ENCODE measurements at regions not wholly inside any gene's neighbourhood (a gene's known extent, or its start where the extent isn't known, plus 50 kb on each side); places are given as distances from the start of the nearest gene placed in this dataset.

DNA sequence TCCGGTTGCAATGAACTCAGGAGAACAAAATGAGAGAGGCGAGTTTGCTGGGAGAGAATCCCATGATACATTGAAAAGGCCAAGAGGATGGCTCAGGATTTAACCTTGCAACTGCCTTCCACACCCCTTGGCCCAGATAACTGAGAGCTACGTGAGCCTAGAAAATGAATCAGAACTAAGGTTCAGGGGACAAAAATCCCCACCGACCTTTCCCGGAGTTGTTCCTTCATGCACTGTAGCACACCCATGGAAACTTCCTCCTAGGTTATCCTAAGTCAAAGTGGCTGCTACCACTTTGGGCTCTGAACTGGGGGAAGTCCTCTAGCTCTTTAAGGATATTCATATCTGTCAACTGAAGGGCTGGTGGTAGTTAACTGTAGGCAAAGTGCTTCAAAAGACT, 58.3 kb upstream of the SLC4A7 start:
- H3K9me3 ChIP-seq (ENCODE audit: control insufficient read depth, insufficient read depth, low read depth, low read length), result no peaks in the 10 kb centered on the region
- peak; percentile 57 for ATAC-seq
- POLR2A ChIA-PET, result interaction anchor here (0.5 kb wide), 1 partner anchor 28 kb away, joined by 5 read pairs; no protein-coding TSS in a partner anchor
- H3K4me1 ChIP-seq (ENCODE audit: control insufficient read depth, insufficient read depth, low read length), result peaks cover 8% of the 10 kb centered on the region; the same call in 1 of the 2 replicates
- no peaks in the 10 kb centered on the region for H3K36me3 ChIP-seq (ENCODE audit: control insufficient read depth, insufficient read depth, low read length)
- H3K4me3 ChIP-seq (ENCODE audit: low read depth in 2 of 2, low read length in 2 of 2), result no peak overlapping the region
- intact Hi-C loops (cut with micrococcal nuclease; ENCODE audit: unreplicated experiment), result no loop called here
- H3K27ac ChIP-seq (ENCODE audit: low read length), result peak overlapping the region; percentile 72; the same call in 1 of the 2 replicates
- TF ChIP-seq TCF7L2 (IDR thresholded peaks at IDR 0.05; ENCODE audit: low read depth, low read length) (no peak), POLR2AphosphoS5 (IDR thresholded peaks at IDR 0.05; ENCODE audit: low read depth, low read length) (no peak), SIN3A (IDR thresholded peaks at IDR 0.05; ENCODE audit: borderline replicate concordance, insufficient read depth, low read depth, low read length) (no peak)
- TF ChIP-seq, protein P1, sequence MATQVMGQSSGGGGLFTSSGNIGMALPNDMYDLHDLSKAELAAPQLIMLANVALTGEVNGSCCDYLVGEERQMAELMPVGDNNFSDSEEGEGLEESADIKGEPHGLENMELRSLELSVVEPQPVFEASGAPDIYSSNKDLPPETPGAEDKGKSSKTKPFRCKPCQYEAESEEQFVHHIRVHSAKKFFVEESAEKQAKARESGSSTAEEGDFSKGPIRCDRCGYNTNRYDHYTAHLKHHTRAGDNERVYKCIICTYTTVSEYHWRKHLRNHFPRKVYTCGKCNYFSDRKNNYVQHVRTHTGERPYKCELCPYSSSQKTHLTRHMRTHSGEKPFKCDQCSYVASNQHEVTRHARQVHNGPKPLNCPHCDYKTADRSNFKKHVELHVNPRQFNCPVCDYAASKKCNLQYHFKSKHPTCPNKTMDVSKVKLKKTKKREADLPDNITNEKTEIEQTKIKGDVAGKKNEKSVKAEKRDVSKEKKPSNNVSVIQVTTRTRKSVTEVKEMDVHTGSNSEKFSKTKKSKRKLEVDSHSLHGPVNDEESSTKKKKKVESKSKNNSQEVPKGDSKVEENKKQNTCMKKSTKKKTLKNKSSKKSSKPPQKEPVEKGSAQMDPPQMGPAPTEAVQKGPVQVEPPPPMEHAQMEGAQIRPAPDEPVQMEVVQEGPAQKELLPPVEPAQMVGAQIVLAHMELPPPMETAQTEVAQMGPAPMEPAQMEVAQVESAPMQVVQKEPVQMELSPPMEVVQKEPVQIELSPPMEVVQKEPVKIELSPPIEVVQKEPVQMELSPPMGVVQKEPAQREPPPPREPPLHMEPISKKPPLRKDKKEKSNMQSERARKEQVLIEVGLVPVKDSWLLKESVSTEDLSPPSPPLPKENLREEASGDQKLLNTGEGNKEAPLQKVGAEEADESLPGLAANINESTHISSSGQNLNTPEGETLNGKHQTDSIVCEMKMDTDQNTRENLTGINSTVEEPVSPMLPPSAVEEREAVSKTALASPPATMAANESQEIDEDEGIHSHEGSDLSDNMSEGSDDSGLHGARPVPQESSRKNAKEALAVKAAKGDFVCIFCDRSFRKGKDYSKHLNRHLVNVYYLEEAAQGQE (IDR thresholded peaks at IDR 0.05; ENCODE audit: insufficient read depth in 1 of 2, low read depth in 2 of 2, low read length in 1 of 2), result no peak
- TF ChIP-seq, protein P2, sequence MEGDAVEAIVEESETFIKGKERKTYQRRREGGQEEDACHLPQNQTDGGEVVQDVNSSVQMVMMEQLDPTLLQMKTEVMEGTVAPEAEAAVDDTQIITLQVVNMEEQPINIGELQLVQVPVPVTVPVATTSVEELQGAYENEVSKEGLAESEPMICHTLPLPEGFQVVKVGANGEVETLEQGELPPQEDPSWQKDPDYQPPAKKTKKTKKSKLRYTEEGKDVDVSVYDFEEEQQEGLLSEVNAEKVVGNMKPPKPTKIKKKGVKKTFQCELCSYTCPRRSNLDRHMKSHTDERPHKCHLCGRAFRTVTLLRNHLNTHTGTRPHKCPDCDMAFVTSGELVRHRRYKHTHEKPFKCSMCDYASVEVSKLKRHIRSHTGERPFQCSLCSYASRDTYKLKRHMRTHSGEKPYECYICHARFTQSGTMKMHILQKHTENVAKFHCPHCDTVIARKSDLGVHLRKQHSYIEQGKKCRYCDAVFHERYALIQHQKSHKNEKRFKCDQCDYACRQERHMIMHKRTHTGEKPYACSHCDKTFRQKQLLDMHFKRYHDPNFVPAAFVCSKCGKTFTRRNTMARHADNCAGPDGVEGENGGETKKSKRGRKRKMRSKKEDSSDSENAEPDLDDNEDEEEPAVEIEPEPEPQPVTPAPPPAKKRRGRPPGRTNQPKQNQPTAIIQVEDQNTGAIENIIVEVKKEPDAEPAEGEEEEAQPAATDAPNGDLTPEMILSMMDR (IDR thresholded peaks at IDR 0.05), result no peak
- no peaks in the 10 kb centered on the region for H3K27me3 ChIP-seq (ENCODE audit: control insufficient read depth, insufficient read depth, low read length)
- in situ Hi-C loops (cut with HindIII; ENCODE audit: low pct_unique_long_range_greater_than_20kb, low sequenced_read_pairs), result no loop called here
- BruUV-seq (replicated peaks), result no TSS peak
- CTCF ChIA-PET, result no interaction called here
- no peak for DNase-seq (ENCODE audit: low read depth, low spot score)

DNA sequence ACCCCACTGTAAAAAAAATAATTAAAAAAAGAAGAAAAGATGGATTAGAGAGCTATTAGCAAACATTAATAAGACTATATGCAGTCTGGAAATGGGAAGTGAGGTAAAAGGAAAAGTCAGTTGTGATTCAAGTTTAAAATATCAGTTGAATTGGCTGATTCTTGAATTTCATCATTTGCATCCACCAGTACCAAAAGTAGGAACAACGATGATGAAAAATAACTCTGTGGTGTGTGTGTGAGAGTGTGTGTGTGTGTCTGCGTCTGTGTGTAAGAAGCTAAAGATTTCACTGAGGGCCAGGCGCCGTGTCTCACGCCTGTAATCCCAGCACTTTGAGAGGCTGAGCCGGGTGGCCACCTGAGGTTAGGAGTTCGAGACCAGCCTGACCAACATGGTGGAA, 56.0 kb upstream of the SLC4A7 start:
- Histone ChIP-seq H3K9me3 (ENCODE audit: control insufficient read depth, insufficient read depth, low read depth, low read length) (no peaks in the 10 kb centered on the region), H3K27me3 (ENCODE audit: control insufficient read depth, insufficient read depth, low read length) (no peaks in the 10 kb centered on the region), H3K4me1 (ENCODE audit: control insufficient read depth, insufficient read depth, low read length) (peaks cover 22% of the 10 kb centered on the region), H3K36me3 (ENCODE audit: control insufficient read depth, insufficient read depth, low read length) (no peaks in the 10 kb centered on the region), H3K27ac (ENCODE audit: low read length) (peak overlapping the region; percentile 77; the same call in 1 of the 2 replicates), H3K4me3 (ENCODE audit: low read depth in 2 of 2, low read length in 2 of 2) (no peak overlapping the region)
- no peak for DNase-seq (ENCODE audit: low read depth, low spot score)
- intact Hi-C loops (cut with micrococcal nuclease; ENCODE audit: unreplicated experiment), result no loop called here
- ATAC-seq, result no peak
- ChIA-PET POLR2A (no interaction called here), CTCF (no interaction called here)
- no TSS peak for BruUV-seq (replicated peaks)
- no peak for TF ChIP-seq TCF7L2 (IDR thresholded peaks at IDR 0.05; ENCODE audit: low read depth, low read length)
- TF ChIP-seq, protein P2 (IDR thresholded peaks at IDR 0.05), result no peak
- TF ChIP-seq, protein P1 (IDR thresholded peaks at IDR 0.05; ENCODE audit: insufficient read depth in 1 of 2, low read depth in 2 of 2, low read length in 1 of 2), result no peak
- no peak for TF ChIP-seq SIN3A (IDR thresholded peaks at IDR 0.05; ENCODE audit: borderline replicate concordance, insufficient read depth, low read depth, low read length)
- no peak for TF ChIP-seq POLR2AphosphoS5 (IDR thresholded peaks at IDR 0.05; ENCODE audit: low read depth, low read length)
- in situ Hi-C loops (cut with HindIII; ENCODE audit: low pct_unique_long_range_greater_than_20kb, low sequenced_read_pairs), result no loop called here

Measured in Panc1 (cell line).